HG02870 (cell line): ENCODE measurements at regions not wholly inside any gene's neighbourhood (a gene's known extent, or its start where the extent isn't known, plus 50 kb on each side); places are given as distances from the start of the nearest gene placed in this dataset.

Experiments used
- ATAC-seq: cut with Tn5 transposase; IDR thresholded peaks from one replicate; pipeline ENCODE4 v1.9.1; 2021; ENCODE audit warnings: mild to moderate bottlenecking, moderate library complexity; ENCODE audit not compliant: unreplicated experiment

- ATAC-seq: no peak
Observed at GRCh38 chr18:66764230-66764629, 160.3 kb upstream of the CDH19 start.

- no peak for ATAC-seq
Observed at GRCh38 chr18:66761166-66761565, 157.3 kb upstream of the CDH19 start.

- ATAC-seq: no peak
Observed at GRCh38 chr18:66760559-66760958, 156.7 kb upstream of the CDH19 start.

- no peak for ATAC-seq
Observed at GRCh38 chr18:66759050-66759828, 155.3 kb upstream of the CDH19 start.

GRCh38 chr18:66757946-66758345, 154.1 kb upstream of the CDH19 start:
- no peak for ATAC-seq

- no peak for ATAC-seq
Observed at GRCh38 chr18:66754335-66754734, 150.4 kb upstream of the CDH19 start.

GRCh38 chr18:66752733-66753132, 148.8 kb upstream of the CDH19 start:
- no peak for ATAC-seq

- no peak for ATAC-seq
Observed at GRCh38 chr18:66749481-66750035, 145.7 kb upstream of the CDH19 start.

- no peak for ATAC-seq
Observed at GRCh38 chr18:66749030-66749429, 145.1 kb upstream of the CDH19 start.

GRCh38 chr18:66742832-66743231, 138.9 kb upstream of the CDH19 start:
- no peak for ATAC-seq

GRCh38 chr18:66735933-66736332, 132.0 kb upstream of the CDH19 start:
- no peak for ATAC-seq

- ATAC-seq: no peak
Observed at GRCh38 chr18:66734451-66734850, 130.6 kb upstream of the CDH19 start.

GRCh38 chr18:66731890-66732289, 128.0 kb upstream of the CDH19 start:
- ATAC-seq: no peak

- ATAC-seq: no peak
Observed at GRCh38 chr18:66729442-66730239, 125.8 kb upstream of the CDH19 start.

GRCh38 chr18:66728951-66729350, 125.1 kb upstream of the CDH19 start:
- ATAC-seq: no peak

- ATAC-seq: no peak
Observed at GRCh38 chr18:66727991-66728390, 124.1 kb upstream of the CDH19 start.

- ATAC-seq: no peak
Observed at GRCh38 chr18:66724664-66725356, 120.9 kb upstream of the CDH19 start.

- no peak for ATAC-seq
Observed at GRCh38 chr18:66722671-66723070, 118.8 kb upstream of the CDH19 start.

GRCh38 chr18:66708646-66709045, 104.8 kb upstream of the CDH19 start:
- no peak for ATAC-seq

- ATAC-seq: no peak
Observed at GRCh38 chr18:66707473-66707872, 103.6 kb upstream of the CDH19 start.

GRCh38 chr18:66695281-66695680, 91.4 kb upstream of the CDH19 start:
- no peak for ATAC-seq
